ENCODE measurements at regions not wholly inside any gene's neighbourhood (a gene's known extent, or its start where the extent isn't known, plus 50 kb on each side); places are given as distances from the start of the nearest gene placed in this dataset.
A peak's percentile ranks its signal among the peaks of the same experiment; 100 is the strongest.
"Not testable (repeated sequence)": the region's sequence is repeated elsewhere in the genome, so short reads cannot be mapped to it uniquely, and the experiment has no call there.

DNA sequence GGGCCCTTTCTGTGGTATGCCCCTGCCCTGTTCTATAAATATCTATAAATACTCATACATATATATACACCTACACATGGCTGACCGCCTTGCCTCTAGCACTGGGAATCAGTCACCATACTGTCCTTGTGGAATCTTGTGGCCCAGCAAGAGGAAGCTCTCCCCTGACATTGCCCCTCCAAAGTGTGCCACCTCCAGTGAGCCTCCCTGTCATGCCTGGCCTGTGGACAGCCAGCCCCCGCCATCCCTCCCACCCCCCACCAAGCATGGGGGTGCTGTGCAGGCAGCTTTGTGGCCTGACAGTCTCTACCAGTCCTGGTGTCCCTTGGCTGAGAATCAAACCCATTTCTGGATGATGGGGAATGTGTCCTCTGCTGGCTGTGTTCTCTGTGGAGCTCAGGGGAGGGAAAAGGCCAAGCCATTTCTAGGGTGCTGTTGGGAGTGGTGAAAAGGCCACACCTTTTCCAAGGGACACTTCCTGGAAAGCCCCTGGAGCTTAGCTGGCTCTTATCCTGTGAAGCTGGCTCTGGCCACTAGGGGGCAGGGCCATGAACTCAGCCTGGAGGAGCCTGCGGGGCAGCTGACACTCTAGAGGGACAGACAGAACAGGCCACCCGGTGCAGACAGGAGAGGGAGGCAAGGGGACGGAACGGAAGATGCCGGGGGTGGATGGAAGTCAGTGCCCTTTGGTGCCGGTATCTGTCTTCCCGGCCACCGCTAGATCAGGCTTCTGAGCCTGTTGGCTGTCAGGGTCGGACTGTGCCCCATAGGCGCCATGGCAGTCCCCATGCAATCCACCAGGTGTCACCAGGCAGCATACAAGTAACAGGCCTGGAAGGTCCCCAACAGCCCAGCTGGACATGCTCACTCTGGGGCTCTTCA, 167.2 kb downstream of the TBC1D2B start:
- DNase-seq (ENCODE audit: low read depth in 3 of 3, low spot score in 1 of 3), result peak; percentile 34 to 59 (median 39)

DNA sequence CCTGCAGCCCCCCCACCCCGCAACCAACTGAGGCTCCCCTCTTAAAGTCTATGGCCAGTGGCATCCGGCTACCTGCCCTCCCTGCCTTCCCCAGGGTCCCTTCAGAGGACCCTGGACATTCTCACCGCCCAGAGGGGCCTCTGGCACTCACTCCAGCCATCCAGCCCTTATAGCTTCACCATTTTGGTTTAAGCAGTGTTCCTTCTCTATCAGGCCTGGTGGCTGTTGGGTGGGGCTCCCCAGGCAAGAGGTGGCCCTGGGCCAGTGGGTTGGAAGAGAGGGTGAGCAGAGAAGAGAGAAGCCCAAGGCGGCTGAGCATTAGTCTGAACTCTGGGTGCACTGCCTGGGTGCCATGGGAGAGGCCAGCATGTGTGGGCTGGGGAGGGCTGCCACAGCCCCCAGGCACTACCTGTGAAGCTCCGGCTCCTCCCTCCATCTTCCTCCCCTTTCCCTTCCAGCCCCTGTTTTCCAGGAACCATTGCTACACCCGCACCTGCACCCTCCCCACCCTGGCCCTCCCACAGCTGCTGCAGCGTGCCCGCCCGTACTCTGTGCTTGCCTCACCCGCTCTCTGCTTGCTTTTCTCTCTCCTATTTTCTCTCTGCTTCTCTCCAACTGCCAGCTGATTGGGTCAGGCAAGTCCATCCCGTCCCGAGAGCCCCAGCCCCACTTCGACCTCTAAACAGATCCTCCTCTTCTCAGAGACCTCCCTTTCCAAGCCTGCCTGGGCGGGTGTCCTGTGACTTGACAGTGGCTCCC, 168.2 kb downstream of the TBC1D2B start:
- no peak for DNase-seq (ENCODE audit: low read depth in 3 of 3, low spot score in 1 of 3)

DNA sequence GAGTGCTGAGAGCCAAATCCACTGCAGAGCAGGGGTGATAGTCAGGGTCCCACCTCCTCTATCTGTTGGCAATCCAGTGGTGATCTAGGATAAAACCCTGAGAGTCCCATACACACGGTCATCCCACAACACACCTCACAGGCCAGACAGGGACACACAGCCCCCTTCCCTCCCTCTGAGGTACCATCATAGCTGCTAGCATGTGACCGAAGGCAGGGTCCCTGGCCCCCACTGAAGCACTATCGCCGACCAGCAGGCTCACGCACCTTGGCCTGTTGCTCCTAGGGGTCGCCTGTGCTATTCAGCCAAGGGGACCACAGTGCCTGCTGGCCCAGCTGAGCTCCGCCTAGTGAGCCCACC, 168.8 kb downstream of the TBC1D2B start:
- DNase-seq (ENCODE audit: low read depth in 3 of 3, low spot score in 1 of 3), result not testable (repeated sequence)

DNA sequence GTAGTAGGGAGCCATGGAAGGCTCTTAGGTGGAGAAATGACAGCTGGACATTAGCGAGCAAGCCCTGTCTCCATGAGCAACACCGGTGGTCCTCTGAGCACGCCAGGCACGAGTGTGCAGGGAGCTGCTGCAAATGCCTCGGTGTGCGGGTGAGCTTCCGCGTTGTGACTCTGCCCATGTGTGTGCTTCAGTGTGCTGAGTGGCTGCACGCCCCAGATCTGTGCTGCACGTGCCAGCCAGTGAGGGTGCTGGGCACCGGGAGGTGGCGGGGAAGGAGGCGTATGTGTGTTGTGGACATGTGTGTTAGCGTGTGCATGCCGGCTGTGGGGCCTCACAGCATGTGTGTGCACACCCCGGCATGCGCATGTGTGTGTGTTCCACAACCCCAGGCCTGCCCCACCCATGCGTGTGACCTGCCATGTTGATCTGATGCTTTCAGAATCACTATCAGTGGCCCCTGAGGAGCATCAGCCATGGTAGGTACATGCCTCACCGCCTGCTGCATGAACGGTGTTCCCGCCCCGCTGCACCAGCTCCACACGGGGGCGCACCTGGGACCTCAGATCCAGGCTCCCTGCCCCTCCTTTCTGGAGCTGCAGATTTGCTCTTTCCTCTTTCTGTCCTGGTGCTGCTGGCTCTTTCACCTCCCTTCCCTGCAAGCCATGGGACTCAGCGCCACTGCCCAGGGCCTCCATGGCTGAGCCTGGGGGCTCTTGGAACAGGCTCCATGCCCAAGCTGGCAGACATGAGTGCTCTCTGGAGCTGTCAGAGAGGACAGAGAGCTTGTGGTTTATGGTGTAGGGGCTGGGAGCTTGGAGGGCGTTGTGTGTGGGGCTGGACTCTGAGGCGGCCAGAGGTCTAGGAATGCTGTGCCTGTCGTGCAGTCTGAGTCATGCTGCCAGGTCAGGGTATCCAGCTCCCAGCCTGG, 169.4 kb downstream of the TBC1D2B start:
- peak in 1 of 3 donors; percentile 45 for DNase-seq (ENCODE audit: low read depth in 3 of 3, low spot score in 1 of 3)

DNA sequence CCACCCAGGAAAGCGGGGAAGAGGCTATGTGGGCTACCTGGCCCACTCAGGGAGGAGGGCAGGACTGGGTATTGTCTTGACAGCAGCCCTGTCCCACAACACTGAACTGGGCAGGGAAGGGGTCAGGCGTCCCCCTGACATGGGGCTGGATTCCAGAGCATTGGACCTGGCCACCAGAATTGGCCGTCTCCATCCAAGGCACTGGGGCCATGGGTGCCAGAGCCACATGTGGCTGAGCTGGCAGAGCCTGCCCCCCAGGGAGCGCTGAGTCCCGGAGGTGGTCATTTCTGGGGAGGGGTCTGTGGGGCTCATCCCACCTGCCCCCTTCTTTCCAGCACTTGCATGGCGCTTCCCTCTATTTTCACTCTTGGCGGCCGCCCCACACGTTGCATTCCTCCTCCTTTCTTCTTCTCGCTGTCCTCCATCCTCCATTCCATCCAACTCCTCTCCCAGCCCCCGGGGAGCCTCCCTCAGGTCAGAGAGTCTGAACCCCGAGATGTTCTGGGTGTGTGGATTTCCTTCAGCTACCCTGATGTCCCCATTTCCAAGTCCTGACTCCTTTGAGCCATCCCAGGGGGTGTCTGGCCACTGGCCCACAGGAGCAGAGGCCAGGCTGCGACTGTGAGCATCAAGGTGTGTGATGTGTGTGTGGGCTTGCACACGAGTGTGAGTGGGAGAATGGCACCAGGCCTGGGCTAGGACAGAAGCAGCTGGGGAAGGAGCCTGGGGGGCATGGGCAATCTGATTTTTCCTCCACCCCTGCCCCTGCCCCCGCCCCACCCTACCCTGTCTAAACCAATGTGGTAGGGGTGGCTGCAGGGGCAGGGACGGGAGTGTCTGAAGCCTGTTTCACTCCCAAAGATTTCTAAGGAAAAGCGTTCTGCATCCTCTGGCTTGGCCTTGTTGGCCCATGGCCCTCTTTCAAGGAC, 171.2 kb downstream of the TBC1D2B start:
- DNase-seq (ENCODE audit: low read depth in 3 of 3, low spot score in 1 of 3), result not testable (repeated sequence)

DNA sequence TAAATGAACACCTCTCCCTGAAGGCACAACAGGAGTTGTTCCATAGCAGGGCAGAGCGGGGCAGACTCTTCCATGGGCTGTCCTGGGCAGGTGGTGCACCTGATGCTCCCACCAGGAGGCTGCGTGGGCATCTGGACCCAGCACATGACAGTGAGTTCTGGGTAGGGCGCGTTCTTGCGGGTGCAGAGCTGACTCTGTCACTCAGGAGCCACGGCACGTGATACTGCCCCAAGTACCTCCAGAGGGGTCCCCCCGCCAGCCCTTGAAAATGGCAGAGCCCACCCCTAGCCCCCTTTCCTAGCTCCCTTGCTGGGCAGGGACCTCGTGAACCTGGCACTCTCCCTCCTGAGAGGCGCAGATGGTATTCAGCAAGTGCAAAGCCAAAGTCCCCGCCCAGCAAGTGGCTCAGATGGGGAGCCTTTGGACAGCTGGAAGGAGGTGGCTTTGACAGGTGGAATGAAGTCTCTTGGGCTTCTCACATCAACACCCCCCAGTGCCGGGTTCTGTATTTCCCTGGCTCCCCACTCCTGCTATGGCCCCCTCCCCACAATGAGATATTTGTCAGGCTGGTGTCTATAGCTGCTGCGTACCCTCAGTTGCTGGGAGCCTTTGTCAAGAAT, 172.1 kb downstream of the TBC1D2B start:
- DNase-seq (ENCODE audit: low read depth in 3 of 3, low spot score in 1 of 3), result no peak

DNA sequence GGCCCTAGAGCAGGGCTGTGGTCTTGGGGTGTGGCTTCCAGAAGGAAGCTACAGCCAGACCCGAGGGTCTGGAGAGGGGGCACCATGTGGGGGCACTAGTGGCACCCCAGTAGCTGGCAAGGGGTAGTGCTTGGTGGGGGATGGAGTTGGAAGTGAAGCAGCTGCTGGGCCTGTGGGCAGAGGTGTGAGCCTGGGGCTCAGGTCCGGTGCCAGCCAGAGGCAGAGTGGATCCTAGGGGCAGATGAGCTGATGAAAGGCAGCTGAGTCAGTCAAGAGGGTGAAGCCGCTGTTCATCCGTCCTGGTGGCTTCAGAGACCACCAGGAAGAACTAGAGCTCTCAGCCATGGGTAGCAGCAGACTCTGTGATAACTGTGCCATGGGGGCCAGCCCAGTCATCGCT, 172.6 kb downstream of the TBC1D2B start:
- no peak for DNase-seq (ENCODE audit: low read depth in 3 of 3, low spot score in 1 of 3)

DNA sequence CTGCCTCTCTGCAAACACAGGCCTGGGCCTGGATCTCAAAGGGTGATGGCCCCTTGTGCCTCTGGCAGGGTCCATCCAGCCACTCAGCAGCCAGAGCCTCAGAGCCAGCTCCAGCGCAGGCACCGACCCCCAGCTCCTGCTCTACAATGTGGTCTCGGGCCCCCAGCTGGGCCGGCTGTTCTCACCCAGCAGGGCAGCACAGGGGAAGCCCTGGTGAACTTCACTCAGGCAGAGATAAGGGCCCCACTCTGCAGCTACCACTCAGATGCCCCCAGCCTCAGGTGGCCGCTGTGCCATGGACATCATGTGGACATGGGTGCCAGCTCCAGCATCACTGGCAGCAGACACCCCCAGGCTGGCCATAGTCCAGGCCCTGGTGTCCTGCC, 173.1 kb downstream of the TBC1D2B start:
- DNase-seq (ENCODE audit: low read depth in 3 of 3, low spot score in 1 of 3), result no peak

DNA sequence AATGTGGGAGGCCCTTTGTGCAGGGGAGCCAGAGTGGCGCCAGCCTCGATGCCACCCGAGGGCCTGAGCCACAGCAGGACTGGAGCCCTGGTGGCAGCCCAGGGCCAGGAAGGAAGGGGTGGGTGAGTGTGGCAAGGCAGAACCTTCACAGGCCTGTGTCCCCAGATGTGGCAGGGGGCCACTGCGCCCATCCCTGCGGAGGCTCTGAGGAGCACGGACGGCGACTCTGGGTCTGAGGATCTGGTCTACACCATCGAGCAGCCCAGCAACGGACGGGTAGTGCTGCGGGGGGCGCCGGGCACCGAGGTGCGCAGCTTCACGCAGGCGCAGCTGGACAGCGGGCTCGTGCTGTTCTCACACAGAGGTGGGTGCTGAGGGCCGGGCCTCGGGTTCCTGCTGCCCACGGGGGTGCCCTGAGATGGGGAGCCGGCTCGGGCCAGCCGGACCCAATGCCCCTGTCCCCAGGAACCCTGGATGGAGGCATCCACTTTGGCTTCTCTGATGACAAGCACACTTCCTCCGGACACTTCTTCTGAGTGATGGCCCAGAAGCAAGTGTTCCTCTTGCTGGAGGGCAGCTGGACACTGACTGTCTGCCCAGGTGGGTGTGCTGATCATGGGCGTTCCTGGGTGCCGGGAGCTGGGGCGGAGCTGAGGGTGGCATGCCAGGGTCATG, 173.6 kb downstream of the TBC1D2B start:
- not testable (repeated sequence) for DNase-seq (ENCODE audit: low read depth in 3 of 3, low spot score in 1 of 3)

DNA sequence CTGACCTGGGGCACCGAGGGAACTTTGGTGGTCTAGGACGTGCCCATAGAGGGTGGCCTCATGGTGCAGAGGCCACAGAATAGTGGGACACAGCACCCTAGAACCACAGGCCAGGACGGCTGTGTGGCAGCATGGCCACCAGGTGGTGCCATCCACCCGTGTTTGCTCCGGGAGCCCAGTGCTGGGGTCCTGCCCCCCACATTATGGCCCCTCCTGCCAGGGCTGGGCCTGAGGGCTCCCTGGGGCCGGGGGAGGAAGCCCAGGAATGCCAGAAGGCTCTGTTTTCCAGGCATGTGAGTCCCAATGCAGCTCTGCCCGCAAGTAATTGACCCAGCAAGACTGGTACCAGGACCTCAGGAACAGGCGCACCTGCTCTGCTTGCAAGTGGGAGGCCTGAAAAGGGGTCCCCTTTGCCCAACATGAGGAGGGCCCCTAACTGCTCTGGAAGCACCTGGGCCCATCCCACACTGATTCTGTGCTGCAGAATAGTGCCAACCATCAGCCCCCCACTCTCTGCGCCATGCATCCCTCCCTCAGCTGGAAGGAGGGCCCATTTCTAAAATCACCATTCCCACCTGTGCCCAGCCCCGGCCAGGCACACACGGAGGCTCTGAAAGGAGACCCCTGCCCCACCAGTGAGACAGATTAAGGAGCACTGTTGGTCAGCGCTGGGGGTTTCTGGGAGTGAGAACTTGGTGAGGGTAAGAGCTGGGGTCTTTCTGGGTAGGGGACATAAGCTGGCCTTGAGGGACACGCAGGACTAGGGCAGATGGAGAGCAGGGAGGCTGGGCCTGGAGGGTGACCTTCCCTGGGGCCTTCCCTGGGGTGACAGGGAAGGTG, 174.4 kb downstream of the TBC1D2B start:
- DNase-seq (ENCODE audit: low read depth in 3 of 3, low spot score in 1 of 3), result not testable (repeated sequence)

DNA sequence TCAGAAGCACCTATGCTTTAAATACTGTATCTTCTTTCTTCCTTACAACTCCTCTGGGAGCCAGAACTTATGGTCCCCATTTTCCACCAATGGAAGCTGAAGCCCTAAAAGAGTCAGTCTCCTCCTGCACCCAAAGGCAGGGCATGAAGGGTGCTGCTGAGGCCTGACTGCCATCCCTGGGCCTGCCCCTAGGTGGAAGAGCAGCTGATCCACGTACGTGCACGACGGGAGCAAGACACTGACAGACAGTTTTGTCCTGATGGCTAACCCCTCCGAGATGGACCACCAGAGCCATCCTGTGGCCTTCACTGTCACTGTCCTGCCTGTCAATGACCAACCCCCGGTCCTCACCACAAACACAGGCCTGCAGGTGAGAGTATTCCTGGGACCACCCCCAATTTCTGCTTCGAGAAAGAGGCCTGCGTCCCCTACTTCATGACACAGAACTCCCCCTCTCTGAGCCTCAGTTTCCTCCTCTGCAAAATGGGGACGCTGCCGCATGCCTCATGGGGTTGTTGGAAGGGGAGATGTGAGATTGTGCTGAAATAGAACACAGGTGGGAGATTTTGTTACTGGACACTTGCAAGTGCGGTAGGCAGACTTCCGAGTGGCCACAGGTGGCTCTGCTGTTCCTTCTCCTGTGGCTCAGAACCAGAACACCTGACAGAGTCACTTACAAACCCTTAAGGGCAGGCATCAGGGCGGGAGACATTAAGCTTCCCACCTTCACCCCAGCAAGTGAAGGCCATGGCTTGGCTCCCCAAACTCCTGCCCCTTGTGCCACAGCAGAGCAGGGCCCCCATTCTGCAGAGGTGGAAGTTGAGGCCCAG, 175.4 kb downstream of the TBC1D2B start:
- no peak for DNase-seq (ENCODE audit: low read depth in 3 of 3, low spot score in 1 of 3)

DNA sequence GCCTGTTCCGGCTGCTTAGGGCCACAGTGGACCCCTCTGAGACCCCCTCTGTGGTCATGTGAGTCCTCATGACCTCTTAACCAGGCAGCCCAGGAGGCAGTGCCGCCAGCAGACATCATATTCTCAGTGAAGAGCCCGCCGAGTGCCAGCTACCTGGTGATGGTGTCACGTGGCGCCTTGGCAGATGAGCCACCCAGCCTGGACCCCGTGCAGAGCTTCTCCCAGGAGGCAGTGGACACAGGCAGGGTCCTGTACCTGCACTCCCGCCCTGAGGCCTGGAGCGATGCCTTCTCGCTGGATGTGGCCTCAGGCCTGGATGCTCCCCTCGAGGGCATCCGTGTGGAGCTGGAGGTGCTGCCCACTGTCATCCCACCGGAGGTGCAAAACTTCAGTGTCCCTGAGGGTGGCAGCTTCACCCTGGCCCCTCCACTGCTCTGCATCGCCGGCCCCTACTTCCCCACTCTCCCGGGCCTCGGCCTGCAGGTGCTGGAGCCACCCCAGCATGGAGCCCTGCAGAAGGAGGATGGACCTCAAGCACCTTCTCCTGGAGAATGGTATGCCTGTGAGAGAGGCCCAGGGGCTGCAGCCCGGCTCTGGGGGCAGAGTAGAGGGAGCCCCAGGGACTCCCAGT, 176.1 kb downstream of the TBC1D2B start:
- DNase-seq (ENCODE audit: low read depth in 3 of 3, low spot score in 1 of 3), result no peak

DNA sequence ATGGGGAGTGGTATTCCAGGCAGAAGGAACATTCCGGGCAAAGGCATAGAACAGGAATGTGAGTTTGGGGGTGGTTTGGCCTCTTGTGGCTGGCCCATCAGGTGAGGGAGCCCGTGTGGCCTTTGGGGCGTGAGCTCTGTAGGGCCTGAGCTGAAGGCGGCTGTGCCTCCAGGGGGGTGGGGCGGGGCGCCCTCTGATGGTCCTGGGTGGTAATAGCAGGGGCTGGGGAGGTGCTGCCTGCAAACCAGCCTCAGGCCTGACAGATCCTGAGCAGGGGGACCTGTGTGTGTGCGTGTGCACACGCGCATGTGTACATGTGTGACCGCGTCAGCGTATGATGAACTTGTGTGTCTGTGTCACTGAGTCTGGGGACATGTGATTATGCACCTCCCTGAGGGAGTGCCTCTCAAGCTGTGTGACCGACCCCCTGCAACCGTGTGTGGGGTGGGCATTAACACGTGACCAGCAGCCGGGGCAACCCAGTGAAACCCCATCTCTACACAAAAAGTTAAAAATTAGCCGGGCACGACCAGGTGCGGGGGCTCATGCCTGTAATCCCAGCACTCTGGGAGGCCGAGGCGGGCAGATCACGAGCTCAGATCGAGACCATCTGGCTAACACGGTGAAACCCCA, 177.1 kb downstream of the TBC1D2B start:
- peak in 1 of 3 donors; percentile 35 for DNase-seq (ENCODE audit: low read depth in 3 of 3, low spot score in 1 of 3)

DNA sequence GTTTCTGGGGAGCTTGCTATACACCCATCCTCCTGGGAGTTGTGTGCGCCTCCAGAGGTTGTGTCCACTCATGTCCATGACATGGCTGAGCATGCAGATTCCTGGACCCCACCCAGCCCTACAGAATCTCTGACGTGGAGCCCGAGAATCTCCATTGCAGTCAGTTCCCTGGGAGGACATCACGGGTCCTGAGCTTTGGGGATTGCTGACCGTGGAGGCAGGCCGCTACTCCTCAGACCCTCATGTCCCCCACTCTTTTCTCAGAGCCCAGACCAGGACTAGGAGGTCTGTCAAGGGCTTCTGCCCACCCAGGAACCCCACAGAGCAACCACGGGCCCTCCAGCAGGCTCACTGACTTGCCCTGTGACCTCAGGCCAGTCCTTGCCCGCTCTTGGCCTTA, 177.7 kb downstream of the TBC1D2B start:
- not testable (repeated sequence) for DNase-seq (ENCODE audit: low read depth in 3 of 3, low spot score in 1 of 3)

DNA sequence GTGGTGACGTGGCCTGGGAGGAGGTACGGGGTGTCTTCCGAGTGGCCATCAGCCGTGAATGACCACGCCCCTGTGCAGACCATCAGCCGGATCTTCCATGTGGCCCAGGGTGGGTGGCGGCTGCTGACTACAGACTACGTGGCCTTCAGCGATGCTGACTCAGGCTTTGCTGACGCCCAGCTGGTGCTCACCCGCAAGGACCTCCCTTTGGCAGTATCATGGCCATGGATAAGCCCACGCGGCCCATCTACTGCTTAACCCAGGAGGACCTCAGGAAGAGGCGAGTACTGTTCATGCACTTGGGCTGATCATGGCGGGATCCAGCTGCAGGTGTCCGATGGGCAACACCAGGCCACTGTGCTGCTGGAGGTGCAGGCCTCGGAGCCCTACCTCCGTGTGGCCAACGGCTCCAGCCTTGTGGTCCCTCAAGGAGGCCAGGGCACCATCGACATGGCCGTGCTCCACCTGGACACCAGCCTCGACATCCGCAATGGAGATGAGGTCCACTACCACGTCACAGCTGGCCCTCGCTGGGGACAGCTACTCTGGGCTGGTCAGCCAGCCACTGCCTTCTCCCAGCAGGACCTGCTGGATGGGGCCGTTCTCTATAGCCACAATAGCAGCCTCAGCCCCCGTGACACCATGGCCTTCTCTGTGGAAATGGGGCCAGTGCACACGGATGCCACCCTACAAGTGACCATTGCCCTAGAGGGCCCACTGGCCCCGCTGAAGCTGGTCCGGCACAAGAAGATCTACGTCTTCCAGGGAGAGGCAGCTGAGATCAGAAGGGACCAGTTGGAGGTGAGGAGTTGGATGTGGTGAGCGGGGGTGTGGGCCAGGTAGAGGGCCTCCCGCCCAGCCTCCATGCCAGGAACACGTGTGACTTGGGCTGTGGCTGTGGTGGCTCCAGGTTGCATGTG, 178.4 kb downstream of the TBC1D2B start:
- DNase-seq (ENCODE audit: low read depth in 3 of 3, low spot score in 1 of 3), result no peak

Data from stimulated activated CD4-positive, alpha-beta T cell treated with anti-CD3 and anti-CD28 coated beads, TNF-alpha, amount 100 ng/mL, for 1 hour (primary cell).